Neural progenitor cell (in vitro differentiated cells): ENCODE measurements at regions not wholly inside any gene's neighbourhood (a gene's known extent, or its start where the extent isn't known, plus 50 kb on each side); places are given as distances from the start of the nearest gene placed in this dataset.

ENCODE experiments used
- DNase-seq: peaks from one replicate; pipeline ENCODE4 v3.0.0-alpha.2; 2016; ENCODE audit warnings: low spot score
- H2AFZ ChIP-seq: fragments of 200-600 bp; sonication (generic); replicated peaks from 2 replicates; pipeline ENCODE4 v1.6.1; 2016; ENCODE audit warnings: antibody characterized with exemption
- H3F3A ChIP-seq: fragments of 200-600 bp; sonication (generic); 2 replicates; pipeline ENCODE4 v1.6.1; 2016; ENCODE audit warnings: antibody characterized with exemption, low read depth
- H3K27ac ChIP-seq: fragments of 200-600 bp; sonication (generic); 2 replicates; pipeline ENCODE4 v1.5.1; 2016; ENCODE audit warnings: mild to moderate bottlenecking
- H3K27me3 ChIP-seq: fragments of 200-600 bp; sonication (generic); 2 replicates; pipeline ENCODE4 v1.6.1; 2016; ENCODE audit warnings: mild to moderate bottlenecking, moderate library complexity
- H3K36me3 ChIP-seq: fragments of 200-600 bp; sonication (generic); 2 replicates; pipeline ENCODE4 v1.5.1; 2016
- H3K4me1 ChIP-seq: fragments of 200-600 bp; sonication (generic); 2 replicates; pipeline ENCODE4 v1.6.1; 2016; ENCODE audit warnings: mixed run types
- H3K4me2 ChIP-seq: fragments of 200-600 bp; sonication (generic); 2 replicates; pipeline ENCODE4 v1.6.1; 2016
- H3K4me3 ChIP-seq: fragments of 200-600 bp; sonication (generic); 2 replicates; pipeline ENCODE4 v1.5.1; 2016
- H3K79me2 ChIP-seq: fragments of 200-600 bp; sonication (generic); 2 replicates; pipeline ENCODE4 v1.6.1; 2016; ENCODE audit warnings: low read depth
- H3K9ac ChIP-seq: fragments of 200-600 bp; sonication (generic); 2 replicates; pipeline ENCODE4 v1.6.1; 2016
- H3K9me3 ChIP-seq: fragments of 200-600 bp; sonication (generic); 2 replicates; pipeline ENCODE4 v1.5.1; 2016; ENCODE audit warnings: low read depth
- H4K20me1 ChIP-seq: fragments of 200-600 bp; sonication (generic); 2 replicates; pipeline ENCODE4 v1.6.1; 2016; ENCODE audit warnings: low read depth
- H3K27ac Mint-ChIP-seq: 3 replicates; pipeline ENCODE4 v1.8.0; 2021; ENCODE audit warnings: mixed read lengths
- H3K27me3 Mint-ChIP-seq: 2 replicates; pipeline ENCODE4 v1.8.0; 2022; ENCODE audit warnings: low read depth, mild to moderate bottlenecking, inconsistent platforms, moderate library complexity, mixed read lengths; ENCODE audit not compliant: insufficient read depth
- H3K36me3 Mint-ChIP-seq: 3 replicates; pipeline ENCODE4 v1.8.0; 2021; ENCODE audit warnings: mixed read lengths
- H3K4me1 Mint-ChIP-seq: 3 replicates; pipeline ENCODE4 v1.8.0; 2021; ENCODE audit warnings: mixed read lengths
- H3K4me3 Mint-ChIP-seq: 3 replicates; pipeline ENCODE4 v1.8.0; 2021; ENCODE audit warnings: mild to moderate bottlenecking, moderate library complexity, mixed read lengths
- H3K9me3 Mint-ChIP-seq: 3 replicates; pipeline ENCODE4 v1.8.0; 2020; ENCODE audit warnings: mixed read lengths
- CTCF ChIP-seq: fragments of 200-600 bp; sonication (generic); IDR thresholded peaks from 2 replicates; pipeline ENCODE4 v1.5.1; 2017; ENCODE audit warnings: antibody characterized with exemption, mild to moderate bottlenecking
- EZH2 ChIP-seq: fragments of 200-600 bp; sonication (generic); IDR thresholded peaks from 2 replicates; pipeline ENCODE4 v1.6.1; 2017; ENCODE audit warnings: antibody characterized with exemption, mild to moderate bottlenecking, moderate library complexity
- EZH2phosphoT487 ChIP-seq: fragments of 200-600 bp; sonication (generic); IDR thresholded peaks from 2 replicates; pipeline ENCODE4 v1.6.1; 2017; ENCODE audit warnings: antibody characterized with exemption

- H3K27me3 Mint-ChIP-seq = peaks cover 5% of the 10 kb centered on the region
- no peak overlapping the region for H3K4me2 ChIP-seq
Measured at GRCh38 chr12:96094201-96094600, 58.8 kb upstream of the LTA4H start.

DNA sequence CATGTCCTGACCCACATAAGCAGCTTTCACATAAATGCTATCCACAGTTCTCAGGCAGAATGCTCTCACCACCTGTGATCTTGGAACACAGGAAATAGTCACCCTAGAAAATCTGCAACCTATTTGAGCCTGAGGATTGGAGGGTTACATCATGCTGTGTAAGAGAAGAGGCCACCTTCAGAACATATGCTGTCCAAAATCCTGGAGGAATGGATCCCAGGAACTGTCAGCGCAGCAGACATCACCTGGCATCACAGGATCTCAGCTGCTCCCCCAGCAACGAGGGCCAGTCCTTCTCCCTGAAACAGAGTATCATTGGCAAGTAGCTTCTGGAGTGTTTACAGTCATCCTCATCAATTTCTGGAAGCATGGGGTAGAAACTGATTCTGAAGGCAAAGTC is 63.2 kb upstream of the LTA4H start:
- Histone ChIP-seq H3K9ac (no peak overlapping the region), H3K27ac (no peak overlapping the region), H3K4me3 (no peak overlapping the region), H3K9me3 (no peaks in the 10 kb centered on the region), H3K4me1 (no peaks in the 10 kb centered on the region), H2AFZ (no peak overlapping the region), H3F3A (no peaks in the 10 kb centered on the region), H3K27me3 (no peaks in the 10 kb centered on the region), H3K79me2 (no peaks in the 10 kb centered on the region), H4K20me1 (no peaks in the 10 kb centered on the region), H3K36me3 (no peaks in the 10 kb centered on the region), H3K4me2 (no peak overlapping the region)
- no peaks in the 10 kb centered on the region for H3K9me3 Mint-ChIP-seq
- H3K36me3 Mint-ChIP-seq = no peaks in the 10 kb centered on the region
- H3K27ac Mint-ChIP-seq = no peak overlapping the region
- no peak for TF ChIP-seq EZH2phosphoT487
- TF ChIP-seq CTCF = no peak
- TF ChIP-seq EZH2 = no peak
- H3K4me3 Mint-ChIP-seq = no peak overlapping the region
- peaks cover 7% of the 10 kb centered on the region for H3K27me3 Mint-ChIP-seq
- peaks cover 7% of the 10 kb centered on the region for H3K4me1 Mint-ChIP-seq
- DNase-seq = no peak

More at GRCh38 chr12:96094201-96094600, 58.8 kb upstream of the LTA4H start:
- H3K9ac ChIP-seq = no peak overlapping the region
- no peaks in the 10 kb centered on the region for H3K79me2 ChIP-seq
- Mint-ChIP-seq H3K36me3 (peaks cover 3% of the 10 kb centered on the region), H3K4me3 (no peak overlapping the region), H3K9me3 (peaks cover 16% of the 10 kb centered on the region), H3K4me1 (peaks cover 10% of the 10 kb centered on the region), H3K27ac (no peak overlapping the region)
- no peaks in the 10 kb centered on the region for H3K36me3 ChIP-seq
- TF ChIP-seq CTCF = no peak
- TF ChIP-seq EZH2 = no peak
- peak overlapping the region; percentile 57 for H2AFZ ChIP-seq
- H3K27ac ChIP-seq = no peak overlapping the region
- DNase-seq = no peak
- H3K4me3 ChIP-seq = no peak overlapping the region
- H3K27me3 ChIP-seq = no peaks in the 10 kb centered on the region
- H3K9me3 ChIP-seq = no peaks in the 10 kb centered on the region
- H3K4me1 ChIP-seq = no peaks in the 10 kb centered on the region
- no peaks in the 10 kb centered on the region for H4K20me1 ChIP-seq
- no peaks in the 10 kb centered on the region for H3F3A ChIP-seq

DNA sequence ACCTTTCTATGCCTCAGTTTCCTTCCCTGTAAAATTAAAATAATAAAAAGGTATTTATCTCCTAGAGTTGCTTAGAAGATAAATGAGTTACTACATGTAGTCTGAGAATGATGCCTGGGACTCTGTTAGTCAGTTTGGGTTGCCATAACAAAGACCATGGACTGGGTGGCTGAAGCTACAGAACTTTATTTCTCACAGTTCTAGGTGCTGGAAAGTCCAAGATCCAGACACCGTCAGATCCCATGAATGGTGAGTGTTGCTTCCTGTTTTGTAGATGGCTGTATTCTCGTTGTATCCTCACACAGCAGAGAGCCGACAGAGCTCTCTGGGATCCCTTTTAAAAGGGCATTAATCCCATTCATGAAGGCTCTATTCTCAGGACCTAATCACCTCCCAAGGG is 64.0 kb upstream of the LTA4H start:
- no peaks in the 10 kb centered on the region for H3K36me3 Mint-ChIP-seq
- H3K27ac ChIP-seq = no peak overlapping the region

More for the DNA sequence above, 64.0 kb upstream of the LTA4H start:
- H3K4me1 Mint-ChIP-seq = peaks cover 1% of the 10 kb centered on the region
- Histone ChIP-seq H3K4me2 (no peak overlapping the region), H3K79me2 (no peaks in the 10 kb centered on the region), H3K36me3 (no peaks in the 10 kb centered on the region), H3K4me3 (no peak overlapping the region), H3K9me3 (no peaks in the 10 kb centered on the region), H3K4me1 (no peaks in the 10 kb centered on the region), H3K9ac (no peak overlapping the region), H3F3A (no peaks in the 10 kb centered on the region), H2AFZ (no peak overlapping the region), H4K20me1 (no peaks in the 10 kb centered on the region), H3K27me3 (no peaks in the 10 kb centered on the region)
- no peak overlapping the region for H3K4me3 Mint-ChIP-seq
- H3K9me3 Mint-ChIP-seq = no peaks in the 10 kb centered on the region
- no peak overlapping the region for H3K27ac Mint-ChIP-seq
- TF ChIP-seq CTCF = no peak
- no peak for TF ChIP-seq EZH2
- no peak for TF ChIP-seq EZH2phosphoT487
- DNase-seq = peak; percentile 20
- peaks cover 7% of the 10 kb centered on the region for H3K27me3 Mint-ChIP-seq
